ENCODE measurements at regions not wholly inside any gene's neighbourhood (a gene's known extent, or its start where the extent isn't known, plus 50 kb on each side); places are given as distances from the start of the nearest gene placed in this dataset.

GRCh38 chr22:46065691-46066454 is 84.5 kb upstream of the PPARA start:
- no peak for DNase-seq (ENCODE audit: low read depth in 2 of 2, low spot score in 1 of 2)

GRCh38 chr22:46066691-46067090 is 83.6 kb upstream of the PPARA start:
- no peak for DNase-seq (ENCODE audit: low read depth in 2 of 2, low spot score in 1 of 2)

GRCh38 chr22:46067159-46068111 is 82.9 kb upstream of the PPARA start:
- DNase-seq (ENCODE audit: low read depth in 2 of 2, low spot score in 1 of 2), result no peak

DNA sequence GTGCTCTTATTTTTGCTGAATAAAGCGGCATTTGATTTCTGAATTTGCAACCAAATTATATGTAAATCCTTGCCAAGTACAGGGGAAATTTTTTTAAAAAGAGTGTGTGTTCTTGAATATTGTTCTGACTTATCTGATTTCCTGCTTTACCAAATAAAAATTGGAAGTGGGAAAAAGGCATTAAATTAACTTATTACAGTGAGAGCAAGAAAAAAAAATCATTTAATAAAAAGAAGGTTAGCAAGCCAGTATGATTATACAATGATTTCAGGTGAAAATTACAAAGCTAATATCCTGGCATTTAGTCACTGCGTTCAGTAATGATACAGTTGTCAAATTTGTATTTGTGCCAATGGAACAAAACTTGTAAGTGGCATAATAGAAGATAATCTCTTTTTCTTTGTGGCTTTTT is 82.1 kb upstream of the PPARA start:
- DNase-seq (ENCODE audit: low read depth in 2 of 2, low spot score in 1 of 2), result no peak

- DNase-seq (ENCODE audit: low read depth in 2 of 2, low spot score in 1 of 2), result no peak
These were observed 81.5 kb upstream of the PPARA start for GRCh38 chr22:46068593-46069491.

GRCh38 chr22:46069521-46070214 is 80.7 kb upstream of the PPARA start:
- DNase-seq (ENCODE audit: low read depth in 2 of 2, low spot score in 1 of 2), result no peak

- DNase-seq (ENCODE audit: low read depth in 2 of 2, low spot score in 1 of 2), result no peak
These were observed 80.0 kb upstream of the PPARA start for GRCh38 chr22:46070215-46070802.

DNA sequence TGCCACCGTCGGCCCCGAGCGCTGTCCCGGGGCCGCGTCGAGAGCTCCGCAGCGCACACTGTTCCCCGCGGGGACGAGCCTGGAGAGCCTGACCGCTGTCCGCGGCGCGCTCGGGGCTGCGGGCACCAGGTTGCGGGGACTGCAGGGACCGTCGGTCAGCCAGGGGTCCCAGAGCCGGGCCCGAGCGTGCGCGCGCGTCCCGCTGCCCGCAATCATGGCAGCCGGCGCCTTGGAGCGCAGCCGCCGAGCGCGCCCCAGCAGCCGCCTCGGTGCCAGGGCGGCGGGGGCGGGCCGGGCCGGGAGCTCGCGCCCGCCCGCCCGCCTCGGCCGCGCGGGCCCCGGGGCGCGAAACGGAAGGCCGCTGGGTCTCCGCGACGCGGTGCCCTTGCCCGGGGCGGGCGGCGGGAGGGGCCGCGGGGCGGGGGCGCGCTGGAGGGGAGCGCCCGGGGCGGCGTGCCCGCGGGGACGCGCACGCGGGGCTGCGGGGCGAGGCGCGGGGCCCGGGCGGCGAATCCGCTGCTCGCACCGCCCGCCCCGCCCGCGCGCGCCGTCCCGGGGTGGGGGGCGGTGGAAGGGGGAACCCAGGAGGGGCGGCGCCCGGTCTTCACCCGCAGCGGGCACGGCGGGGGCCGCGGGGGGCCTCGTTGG is 79.4 kb upstream of the PPARA start:
- no peak for DNase-seq (ENCODE audit: low read depth in 2 of 2, low spot score in 1 of 2)

GRCh38 chr22:46071451-46072109 is 78.7 kb upstream of the PPARA start:
- DNase-seq (ENCODE audit: low read depth in 2 of 2, low spot score in 1 of 2), result no peak

DNA sequence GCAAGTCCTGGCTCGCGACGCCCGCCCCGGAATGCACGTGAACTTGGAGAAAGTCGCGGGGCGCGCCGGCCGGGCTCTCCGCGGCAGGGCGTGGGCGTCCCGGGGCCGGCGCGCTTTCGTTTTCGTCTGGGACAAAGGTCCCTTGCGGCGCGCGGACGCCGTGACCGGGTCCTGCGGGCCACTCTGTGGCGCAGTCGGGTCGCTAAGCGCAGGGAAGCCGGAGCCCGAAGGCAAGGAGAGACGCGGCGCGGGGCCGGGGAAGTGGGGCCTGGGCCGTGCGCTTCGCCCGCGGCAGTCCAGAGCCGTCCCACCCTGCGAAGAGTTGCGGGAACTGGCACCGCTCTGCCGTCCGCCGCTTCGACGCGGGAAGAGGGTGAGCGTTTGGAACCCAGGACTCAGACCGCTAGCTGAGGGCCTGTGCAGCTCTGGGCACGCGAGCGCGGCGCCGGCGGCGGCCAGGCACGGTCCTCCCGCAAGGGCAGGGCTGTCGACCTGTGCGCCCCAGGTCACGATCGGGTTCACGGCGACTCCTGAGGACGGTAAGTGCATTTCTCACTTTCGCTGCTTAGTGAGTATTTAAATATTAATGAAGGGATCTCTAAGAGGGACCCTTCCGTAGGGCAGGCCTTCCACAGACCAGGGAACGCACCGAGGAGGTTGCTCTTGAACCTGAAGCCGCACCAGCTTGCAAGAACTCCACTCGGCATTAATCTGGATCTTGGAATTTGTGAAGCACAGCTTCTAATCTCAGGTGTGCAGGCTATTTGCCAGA is 78.0 kb upstream of the PPARA start:
- DNase-seq (ENCODE audit: low read depth in 2 of 2, low spot score in 1 of 2), result no peak

DNA sequence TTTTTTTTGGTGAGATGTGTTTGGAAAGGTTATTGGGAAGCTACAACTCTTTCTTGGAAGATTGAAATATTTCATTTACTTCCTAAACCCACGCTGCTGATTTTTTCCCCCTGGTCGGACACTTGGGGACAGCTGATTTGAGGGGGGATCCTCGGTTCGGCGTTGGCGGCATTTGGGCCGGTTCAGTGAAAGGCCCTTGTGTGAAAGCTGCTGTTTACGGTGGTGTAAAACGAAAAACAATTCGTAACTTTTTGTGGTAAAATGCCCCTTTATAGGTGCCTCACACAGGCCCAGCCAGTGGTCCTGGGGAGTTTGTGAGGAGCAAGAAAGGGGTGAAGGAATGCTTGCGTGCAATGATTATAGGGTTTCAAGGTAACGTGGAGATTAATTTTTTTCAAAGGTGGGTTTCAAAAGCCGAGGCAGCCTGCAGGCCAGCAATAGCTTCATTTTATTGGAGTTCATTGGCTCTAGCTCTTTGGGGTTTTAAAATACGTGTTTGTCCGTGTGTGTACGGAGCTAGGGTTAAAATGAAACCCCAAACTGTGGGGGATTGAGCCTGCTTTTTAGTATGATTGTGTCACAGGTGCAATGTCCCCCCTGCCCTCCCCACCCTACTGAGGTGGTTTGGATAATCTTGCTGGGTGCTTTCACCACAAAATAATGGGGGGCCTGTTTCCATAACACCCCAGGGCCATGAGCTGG is 77.2 kb upstream of the PPARA start:
- DNase-seq (ENCODE audit: low read depth in 2 of 2, low spot score in 1 of 2), result no peak

GRCh38 chr22:46073683-46074504 is 76.4 kb upstream of the PPARA start:
- DNase-seq (ENCODE audit: low read depth in 2 of 2, low spot score in 1 of 2), result no peak

DNA sequence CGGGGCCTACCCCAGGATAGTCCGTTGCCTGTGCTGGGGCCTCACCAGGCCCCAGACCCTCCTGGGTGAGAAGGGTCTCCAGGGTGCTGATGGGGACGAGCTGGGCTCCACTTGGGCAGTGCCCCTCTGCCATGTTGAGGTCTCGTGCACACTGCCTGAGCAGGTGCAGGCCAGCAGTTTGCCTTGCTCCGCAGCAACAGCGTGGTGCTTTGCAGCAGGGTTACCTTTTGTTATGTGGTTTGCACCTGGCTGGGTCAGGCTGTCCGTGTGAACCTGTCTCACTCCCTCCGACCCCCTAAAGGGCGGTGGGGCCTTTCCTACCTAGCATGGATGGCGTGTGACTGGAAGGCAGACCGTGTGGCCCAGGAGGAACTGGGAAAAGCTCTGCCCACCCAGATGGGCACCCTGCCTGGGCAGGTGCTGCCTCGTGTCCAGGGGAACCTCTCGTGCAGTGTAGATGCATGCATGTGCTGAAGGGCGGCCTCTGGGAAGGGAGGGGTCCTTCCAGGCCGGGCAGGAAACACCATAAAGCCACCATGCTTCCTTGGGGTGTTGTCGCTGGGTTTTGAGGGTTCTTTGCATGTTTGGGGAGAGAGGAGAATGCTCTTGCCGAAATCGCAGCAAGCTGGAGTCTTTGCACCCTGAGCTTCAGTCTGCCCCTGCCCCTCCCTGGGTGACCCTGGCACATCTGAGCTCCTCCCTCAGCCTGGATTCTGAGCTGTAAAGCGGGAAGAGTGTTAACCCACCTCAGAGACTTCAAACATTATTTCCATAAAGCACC is 75.4 kb upstream of the PPARA start:
- no peak for DNase-seq (ENCODE audit: low read depth in 2 of 2, low spot score in 1 of 2)

DNA sequence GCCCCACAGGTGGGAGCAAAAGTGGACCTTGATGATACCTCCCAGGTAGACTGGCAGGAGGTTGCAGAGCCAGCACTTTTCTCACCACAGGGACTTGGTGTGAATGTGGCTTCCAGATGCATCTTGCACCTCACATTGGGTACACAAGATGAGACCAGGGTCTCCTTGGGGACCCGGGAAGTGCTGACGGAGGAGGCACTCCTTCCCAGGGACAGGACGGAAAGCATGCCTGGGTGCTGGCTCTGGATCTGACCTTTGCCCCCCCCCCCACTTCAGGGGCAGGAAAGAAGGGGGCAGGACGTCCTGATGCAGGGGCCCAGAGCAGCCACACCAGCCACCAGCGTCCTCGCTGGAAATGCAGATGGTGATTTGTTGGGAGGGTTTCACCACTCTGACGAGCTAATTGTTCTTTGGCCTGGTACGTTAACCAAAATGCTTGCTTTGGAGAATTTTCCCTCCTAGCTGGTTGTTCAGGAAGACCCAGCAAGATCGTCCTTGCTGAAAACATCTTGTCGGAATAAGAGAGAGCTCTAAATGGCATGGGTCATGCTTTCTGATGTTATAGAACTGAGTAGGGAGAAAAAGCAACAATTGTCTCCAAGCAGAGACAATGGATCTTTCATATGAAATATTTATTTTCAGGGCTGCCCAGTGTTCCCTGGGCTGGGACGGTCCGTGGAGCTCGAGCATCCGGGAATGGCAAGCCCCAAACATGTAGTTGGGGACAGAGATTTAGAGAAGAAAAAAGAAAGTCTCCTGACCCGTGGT is 74.4 kb upstream of the PPARA start:
- no peak for DNase-seq (ENCODE audit: low read depth in 2 of 2, low spot score in 1 of 2)

- DNase-seq (ENCODE audit: low read depth in 2 of 2, low spot score in 1 of 2), result no peak
These were observed 73.5 kb upstream of the PPARA start for GRCh38 chr22:46076651-46077339.
